ENCODE measurements at regions not wholly inside any gene's neighbourhood (a gene's known extent, or its start where the extent isn't known, plus 50 kb on each side); places are given as distances from the start of the nearest gene placed in this dataset.

DNA sequence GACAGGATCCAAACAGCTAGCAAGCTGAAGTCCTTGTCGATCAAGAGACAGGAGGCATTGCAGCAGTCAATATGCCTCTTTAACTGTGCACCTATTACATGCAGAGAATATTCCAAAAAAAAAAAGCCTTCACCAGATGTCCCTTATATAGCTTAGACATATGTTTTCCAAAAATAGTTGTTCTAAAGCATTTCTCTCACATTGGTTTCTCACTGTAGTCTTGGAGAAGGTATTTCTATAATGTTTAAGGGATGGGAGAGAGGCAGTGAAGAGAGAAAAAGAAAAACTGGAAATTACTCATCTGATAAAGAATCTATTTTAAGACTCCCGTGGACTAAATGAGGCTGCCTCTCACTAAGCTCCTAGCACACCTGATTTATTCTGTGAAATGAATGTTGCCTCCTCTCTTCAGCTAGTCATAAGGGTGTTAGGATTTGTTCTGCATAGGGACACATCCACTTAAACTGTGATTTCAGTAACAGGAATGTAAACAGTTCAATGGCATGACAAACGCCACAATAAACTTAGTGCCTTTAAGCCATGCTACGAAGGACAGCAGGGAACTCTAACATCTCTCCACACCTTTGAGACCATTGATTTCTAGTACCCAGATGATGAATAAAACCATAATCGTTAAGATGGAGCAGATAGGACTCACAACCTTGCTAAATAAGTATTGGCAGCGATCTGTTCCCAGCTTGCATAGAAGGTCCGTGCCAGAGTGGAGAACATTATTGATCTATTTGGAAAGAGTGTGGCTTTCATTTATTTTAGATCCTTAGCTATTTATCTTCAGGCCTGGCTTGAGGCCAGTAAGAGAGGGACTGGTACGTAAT, 98.6 kb upstream of the NCK2 start:
- ChIA-PET RAD21 (ENCODE audit: low non-redundant PET in 1 of 2, low total read pairs in 2 of 2, uncharacterized antibody in 2 of 2, unreplicated experiment in 2 of 2) (no interaction called here), CTCF (no interaction called here), POLR2A (no interaction called here)
- Histone ChIP-seq H3K9me3 (ENCODE audit: control insufficient read depth in 1 of 2, insufficient read depth in 1 of 2, low read depth in 1 of 2, low read length in 2 of 2) (no peaks in the 10 kb centered on the region), H3K36me3 (ENCODE audit: control insufficient read depth in 1 of 2, insufficient read depth in 2 of 2, low read length in 2 of 2) (no peaks in the 10 kb centered on the region), H2AFZ (ENCODE audit: low read depth, low read length, poor library complexity, severe bottlenecking) (no peak overlapping the region), H3K27ac (ENCODE audit: low read depth, low read length) (no peak overlapping the region), H4K20me1 (ENCODE audit: insufficient read depth) (no peaks in the 10 kb centered on the region), H3K9me2 (ENCODE audit: insufficient read depth) (no peaks in the 10 kb centered on the region), H3K9ac (ENCODE audit: low read length) (no peak overlapping the region), H3K4me3 (replicated peaks in 1 of 2; ENCODE audit: low read depth in 1 of 2, low read length in 2 of 2) (no peak overlapping the region), H3K27me3 (ENCODE audit: insufficient read depth, low read length) (peaks cover 43% of the 10 kb centered on the region), H3K4me2 (ENCODE audit: low read length) (no peak overlapping the region), H3K79me2 (ENCODE audit: insufficient read depth, low read length) (no peaks in the 10 kb centered on the region), H3K4me1 (ENCODE audit: control insufficient read depth in 1 of 2, insufficient read depth in 2 of 2, low read length in 2 of 2) (no peaks in the 10 kb centered on the region)
- DNase-seq (ENCODE audit: low read depth, low spot score) (no peak), ATAC-seq (no peak)
- no peak for TF ChIP-seq EZH2 (IDR thresholded peaks at IDR 0.05)
- TF ChIP-seq ZNF274 (IDR thresholded peaks at IDR 0.05; ENCODE audit: low read depth, low read length), result no peak
- TF ChIP-seq, protein P1, sequence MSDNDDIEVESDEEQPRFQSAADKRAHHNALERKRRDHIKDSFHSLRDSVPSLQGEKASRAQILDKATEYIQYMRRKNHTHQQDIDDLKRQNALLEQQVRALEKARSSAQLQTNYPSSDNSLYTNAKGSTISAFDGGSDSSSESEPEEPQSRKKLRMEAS (IDR thresholded peaks at IDR 0.05), result no peak
- TF ChIP-seq SRF (IDR thresholded peaks at IDR 0.05; ENCODE audit: low read depth), result no peak
- TF ChIP-seq, protein P2, sequence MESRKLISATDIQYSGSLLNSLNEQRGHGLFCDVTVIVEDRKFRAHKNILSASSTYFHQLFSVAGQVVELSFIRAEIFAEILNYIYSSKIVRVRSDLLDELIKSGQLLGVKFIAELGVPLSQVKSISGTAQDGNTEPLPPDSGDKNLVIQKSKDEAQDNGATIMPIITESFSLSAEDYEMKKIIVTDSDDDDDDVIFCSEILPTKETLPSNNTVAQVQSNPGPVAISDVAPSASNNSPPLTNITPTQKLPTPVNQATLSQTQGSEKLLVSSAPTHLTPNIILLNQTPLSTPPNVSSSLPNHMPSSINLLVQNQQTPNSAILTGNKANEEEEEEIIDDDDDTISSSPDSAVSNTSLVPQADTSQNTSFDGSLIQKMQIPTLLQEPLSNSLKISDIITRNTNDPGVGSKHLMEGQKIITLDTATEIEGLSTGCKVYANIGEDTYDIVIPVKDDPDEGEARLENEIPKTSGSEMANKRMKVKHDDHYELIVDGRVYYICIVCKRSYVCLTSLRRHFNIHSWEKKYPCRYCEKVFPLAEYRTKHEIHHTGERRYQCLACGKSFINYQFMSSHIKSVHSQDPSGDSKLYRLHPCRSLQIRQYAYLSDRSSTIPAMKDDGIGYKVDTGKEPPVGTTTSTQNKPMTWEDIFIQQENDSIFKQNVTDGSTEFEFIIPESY (IDR thresholded peaks at IDR 0.05; ENCODE audit: extremely low read depth, insufficient replicate concordance, low read length), result no peak
- TF ChIP-seq, protein P3, sequence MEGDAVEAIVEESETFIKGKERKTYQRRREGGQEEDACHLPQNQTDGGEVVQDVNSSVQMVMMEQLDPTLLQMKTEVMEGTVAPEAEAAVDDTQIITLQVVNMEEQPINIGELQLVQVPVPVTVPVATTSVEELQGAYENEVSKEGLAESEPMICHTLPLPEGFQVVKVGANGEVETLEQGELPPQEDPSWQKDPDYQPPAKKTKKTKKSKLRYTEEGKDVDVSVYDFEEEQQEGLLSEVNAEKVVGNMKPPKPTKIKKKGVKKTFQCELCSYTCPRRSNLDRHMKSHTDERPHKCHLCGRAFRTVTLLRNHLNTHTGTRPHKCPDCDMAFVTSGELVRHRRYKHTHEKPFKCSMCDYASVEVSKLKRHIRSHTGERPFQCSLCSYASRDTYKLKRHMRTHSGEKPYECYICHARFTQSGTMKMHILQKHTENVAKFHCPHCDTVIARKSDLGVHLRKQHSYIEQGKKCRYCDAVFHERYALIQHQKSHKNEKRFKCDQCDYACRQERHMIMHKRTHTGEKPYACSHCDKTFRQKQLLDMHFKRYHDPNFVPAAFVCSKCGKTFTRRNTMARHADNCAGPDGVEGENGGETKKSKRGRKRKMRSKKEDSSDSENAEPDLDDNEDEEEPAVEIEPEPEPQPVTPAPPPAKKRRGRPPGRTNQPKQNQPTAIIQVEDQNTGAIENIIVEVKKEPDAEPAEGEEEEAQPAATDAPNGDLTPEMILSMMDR (IDR thresholded peaks at IDR 0.05 in 2 of 3, conservative IDR thresholded peaks at IDR 0.05 in 1 of 3; ENCODE audit: borderline replicate concordance in 1 of 3, insufficient read depth in 1 of 3, low read depth in 2 of 3, low read length in 2 of 3), result no peak
- TF ChIP-seq TCF7L2 (IDR thresholded peaks at IDR 0.05; ENCODE audit: borderline replicate concordance, extremely low read depth, insufficient read depth, insufficient read length), result no peak
- no peak for TF ChIP-seq YY1 (IDR thresholded peaks at IDR 0.05; ENCODE audit: extremely low read depth, insufficient replicate concordance, low read depth, low read length)
- TF ChIP-seq, protein P4, sequence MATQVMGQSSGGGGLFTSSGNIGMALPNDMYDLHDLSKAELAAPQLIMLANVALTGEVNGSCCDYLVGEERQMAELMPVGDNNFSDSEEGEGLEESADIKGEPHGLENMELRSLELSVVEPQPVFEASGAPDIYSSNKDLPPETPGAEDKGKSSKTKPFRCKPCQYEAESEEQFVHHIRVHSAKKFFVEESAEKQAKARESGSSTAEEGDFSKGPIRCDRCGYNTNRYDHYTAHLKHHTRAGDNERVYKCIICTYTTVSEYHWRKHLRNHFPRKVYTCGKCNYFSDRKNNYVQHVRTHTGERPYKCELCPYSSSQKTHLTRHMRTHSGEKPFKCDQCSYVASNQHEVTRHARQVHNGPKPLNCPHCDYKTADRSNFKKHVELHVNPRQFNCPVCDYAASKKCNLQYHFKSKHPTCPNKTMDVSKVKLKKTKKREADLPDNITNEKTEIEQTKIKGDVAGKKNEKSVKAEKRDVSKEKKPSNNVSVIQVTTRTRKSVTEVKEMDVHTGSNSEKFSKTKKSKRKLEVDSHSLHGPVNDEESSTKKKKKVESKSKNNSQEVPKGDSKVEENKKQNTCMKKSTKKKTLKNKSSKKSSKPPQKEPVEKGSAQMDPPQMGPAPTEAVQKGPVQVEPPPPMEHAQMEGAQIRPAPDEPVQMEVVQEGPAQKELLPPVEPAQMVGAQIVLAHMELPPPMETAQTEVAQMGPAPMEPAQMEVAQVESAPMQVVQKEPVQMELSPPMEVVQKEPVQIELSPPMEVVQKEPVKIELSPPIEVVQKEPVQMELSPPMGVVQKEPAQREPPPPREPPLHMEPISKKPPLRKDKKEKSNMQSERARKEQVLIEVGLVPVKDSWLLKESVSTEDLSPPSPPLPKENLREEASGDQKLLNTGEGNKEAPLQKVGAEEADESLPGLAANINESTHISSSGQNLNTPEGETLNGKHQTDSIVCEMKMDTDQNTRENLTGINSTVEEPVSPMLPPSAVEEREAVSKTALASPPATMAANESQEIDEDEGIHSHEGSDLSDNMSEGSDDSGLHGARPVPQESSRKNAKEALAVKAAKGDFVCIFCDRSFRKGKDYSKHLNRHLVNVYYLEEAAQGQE (IDR thresholded peaks at IDR 0.05; ENCODE audit: low read depth), result no peak
- BruUV-seq (replicated peaks), result no TSS peak
- intact Hi-C loops (cut with micrococcal nuclease), result no loop called here

Measured in HCT116 (cell line).